Limb (tissue), 2 donors: ENCODE measurements at regions not wholly inside any gene's neighbourhood (a gene's known extent, or its start where the extent isn't known, plus 50 kb on each side); places are given as distances from the start of the nearest gene placed in this dataset.

Experiments
- DNase-seq, 2 donors: peaks; one replicate each; pipeline ENCODE4 v3.0.0-alpha.2; 2016; ENCODE audit errors: extremely low spot score in 2 of 2

GRCh38 chr20:40926928-40927327, 101.7 kb upstream of the TOP1 start:
- no peak for DNase-seq

- DNase-seq: no peak
Observed at GRCh38 chr20:40930561-40930960, 98.1 kb upstream of the TOP1 start.

- peak in 1 of 2 donors; percentile 21 for DNase-seq
Observed at GRCh38 chr20:40931410-40932044, 97.1 kb upstream of the TOP1 start.

- DNase-seq: no peak
Observed at GRCh38 chr20:40932436-40932835, 96.2 kb upstream of the TOP1 start.

- DNase-seq: no peak
Observed at GRCh38 chr20:40933758-40934157, 94.9 kb upstream of the TOP1 start.

- DNase-seq: no peak
Observed at GRCh38 chr20:40938020-40938419, 90.6 kb upstream of the TOP1 start.

GRCh38 chr20:40939667-40940066, 89.0 kb upstream of the TOP1 start:
- DNase-seq: no peak

- no peak for DNase-seq
Observed at GRCh38 chr20:40941133-40941610, 87.5 kb upstream of the TOP1 start.

GRCh38 chr20:40942006-40942405, 86.6 kb upstream of the TOP1 start:
- DNase-seq: no peak

- no peak for DNase-seq
Observed at GRCh38 chr20:40942775-40943174, 85.8 kb upstream of the TOP1 start.

GRCh38 chr20:40943591-40943990, 85.0 kb upstream of the TOP1 start:
- no peak for DNase-seq

- no peak for DNase-seq
Observed at GRCh38 chr20:40945189-40945588, 83.4 kb upstream of the TOP1 start.

- peak; percentile 63 to 84 for DNase-seq
Observed at GRCh38 chr20:40945754-40946450, 82.7 kb upstream of the TOP1 start.

- DNase-seq: no peak
Observed at GRCh38 chr20:40946451-40946850, 82.2 kb upstream of the TOP1 start.

- no peak for DNase-seq
Observed at GRCh38 chr20:40948465-40949267, 80.0 kb upstream of the TOP1 start.

GRCh38 chr20:40949346-40949745, 79.3 kb upstream of the TOP1 start:
- peak in 1 of 2 donors; percentile 1 for DNase-seq

GRCh38 chr20:40952136-40952535, 76.5 kb upstream of the TOP1 start:
- peak in 1 of 2 donors; percentile 21 for DNase-seq

- peak in 1 of 2 donors; percentile 1 for DNase-seq
Observed at GRCh38 chr20:40953416-40953815, 75.2 kb upstream of the TOP1 start.

GRCh38 chr20:40953856-40954255, 74.8 kb upstream of the TOP1 start:
- peak in 1 of 2 donors; percentile 3 for DNase-seq

GRCh38 chr20:40954521-40955165, 74.0 kb upstream of the TOP1 start:
- peak in 1 of 2 donors; percentile 6 for DNase-seq

- no peak for DNase-seq
Observed at GRCh38 chr20:40955326-40955725, 73.3 kb upstream of the TOP1 start.

GRCh38 chr20:40955826-40956225, 72.8 kb upstream of the TOP1 start:
- DNase-seq: peak in 1 of 2 donors; percentile 3
